Hepatic stellate cell (primary cell): ENCODE measurements at regions not wholly inside any gene's neighbourhood (a gene's known extent, or its start where the extent isn't known, plus 50 kb on each side); places are given as distances from the start of the nearest gene placed in this dataset.

Experiments used
- DNase-seq: peaks from one replicate; pipeline ENCODE4 v3.0.0; 2011; ENCODE audit warnings: low spot score

GRCh38 chr4:32569861-32570260, 1849.7 kb downstream of the PCDH7 start:
- no peak for DNase-seq

DNA sequence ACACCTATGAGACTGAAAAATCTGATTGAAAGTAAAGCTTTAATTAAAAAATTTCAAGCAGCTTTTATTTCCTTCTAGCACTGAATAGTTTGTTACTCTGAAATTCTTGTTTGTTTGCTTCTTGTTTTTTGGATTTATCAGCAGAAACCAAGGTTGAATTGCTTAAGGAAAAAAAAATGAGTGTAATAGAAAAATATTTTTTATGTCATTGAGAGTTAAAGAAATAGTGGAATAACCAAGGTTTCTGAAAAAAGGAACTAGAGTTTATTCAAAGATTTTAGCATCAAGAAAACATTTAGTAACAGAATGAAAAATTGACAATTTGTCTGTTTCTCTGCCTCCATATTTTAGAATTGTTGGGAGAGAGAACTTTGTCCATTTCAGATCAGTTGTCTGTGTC, 1852.2 kb downstream of the PCDH7 start:
- DNase-seq: no peak

- no peak for DNase-seq
These were observed 1854.6 kb downstream of the PCDH7 start for GRCh38 chr4:32574803-32575202.

GRCh38 chr4:32589097-32589496, 1868.9 kb downstream of the PCDH7 start:
- no peak for DNase-seq

DNA sequence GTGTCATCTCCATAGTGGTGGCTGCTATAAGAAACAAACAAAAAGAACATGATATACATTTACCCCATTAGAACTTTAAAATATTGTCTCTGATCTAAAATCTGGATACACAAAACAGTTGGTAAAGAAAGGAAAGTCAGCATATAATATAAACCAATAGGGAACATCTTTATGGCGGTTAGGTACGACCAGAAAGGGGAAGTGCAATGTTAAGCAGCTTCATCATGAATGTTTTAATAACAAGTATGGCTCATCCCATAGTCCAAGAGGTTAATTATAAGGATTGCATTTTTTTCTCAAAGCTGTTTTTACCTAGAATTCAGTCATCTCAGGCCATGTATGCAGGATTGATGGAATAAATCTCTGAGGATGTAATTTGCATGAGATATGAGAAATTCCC, 1869.7 kb downstream of the PCDH7 start:
- no peak for DNase-seq

GRCh38 chr4:32597354-32597753, 1877.2 kb downstream of the PCDH7 start:
- no peak for DNase-seq

- no peak for DNase-seq
These were observed 1881.7 kb downstream of the PCDH7 start for GRCh38 chr4:32601848-32602247.

DNA sequence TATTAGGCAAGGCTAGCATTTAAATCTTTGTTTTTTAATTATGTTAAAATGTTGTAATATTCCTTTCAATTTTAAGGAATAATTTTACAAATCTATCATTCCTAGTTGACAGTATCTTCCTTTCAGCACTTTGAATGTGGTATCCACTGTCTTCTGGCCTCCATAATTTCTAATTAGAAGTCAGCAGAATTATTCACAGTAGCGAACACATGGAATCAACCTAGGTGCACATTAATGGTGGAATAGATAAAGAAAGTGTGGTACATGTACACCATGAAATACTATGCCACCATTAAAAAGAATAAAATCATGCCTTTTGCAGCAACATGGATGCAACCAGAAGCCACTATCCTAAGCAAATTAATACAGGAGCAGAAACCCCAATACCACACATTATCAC, 1887.8 kb downstream of the PCDH7 start:
- no peak for DNase-seq

DNA sequence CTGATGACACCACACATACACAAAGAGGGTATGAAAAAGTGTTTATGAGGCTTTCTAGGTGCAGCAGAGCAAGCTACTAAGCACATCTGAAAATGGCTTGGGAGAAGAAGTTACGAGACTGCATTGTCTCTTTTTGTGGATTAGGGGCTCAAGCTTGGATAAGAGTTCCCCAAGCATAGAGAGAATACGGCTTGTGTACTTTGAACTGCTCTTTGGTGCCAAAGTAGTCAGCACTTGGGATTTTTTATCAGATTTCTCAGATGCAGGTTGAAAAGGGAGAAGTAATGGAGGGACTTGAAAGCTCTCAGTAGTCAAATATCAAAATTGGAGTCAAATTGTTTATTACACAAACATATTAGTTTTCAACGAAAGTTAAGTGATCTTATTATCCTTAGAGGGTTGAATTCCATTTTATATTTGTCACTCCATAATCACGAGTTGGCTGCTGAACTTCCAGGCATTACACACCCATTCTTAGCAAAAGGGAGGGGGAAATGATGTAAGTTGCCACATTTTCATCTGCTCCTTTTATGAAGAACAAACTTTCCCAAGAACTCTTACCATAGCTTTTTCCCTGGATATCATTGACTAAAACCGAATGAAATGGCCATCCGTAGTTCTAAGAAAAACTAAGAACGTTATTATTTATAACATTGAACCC, 1904.9 kb downstream of the PCDH7 start:
- no peak for DNase-seq

- no peak for DNase-seq
These were observed 1905.6 kb downstream of the PCDH7 start for GRCh38 chr4:32625687-32626337.

GRCh38 chr4:32631831-32632230, 1911.7 kb downstream of the PCDH7 start:
- DNase-seq: no peak

GRCh38 chr4:32633421-32633820, 1913.3 kb downstream of the PCDH7 start:
- DNase-seq: no peak

GRCh38 chr4:32645653-32646052, 1925.5 kb downstream of the PCDH7 start:
- no peak for DNase-seq

- no peak for DNase-seq
These were observed 1937.8 kb downstream of the PCDH7 start for GRCh38 chr4:32658019-32658418.

DNA sequence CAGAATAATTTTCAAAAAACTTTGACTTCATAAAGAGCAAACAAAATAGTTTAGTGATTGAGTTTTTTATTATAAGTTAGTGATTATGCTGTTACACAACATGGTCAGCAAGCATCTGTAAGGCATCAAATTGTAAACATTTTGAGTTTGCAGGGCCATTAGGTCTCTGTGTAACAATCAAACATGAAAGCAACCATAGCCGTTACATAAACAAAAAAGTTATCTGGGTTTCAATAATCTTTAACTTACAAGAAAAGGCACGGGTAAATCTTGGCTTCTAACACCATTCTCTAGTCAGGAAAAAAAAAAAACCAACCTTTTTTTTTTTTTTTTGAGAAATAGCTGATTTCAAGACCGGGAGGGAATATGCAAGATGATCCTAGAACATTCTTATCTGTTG, 1941.1 kb downstream of the PCDH7 start:
- DNase-seq: no peak

- DNase-seq: no peak
These were observed 1942.6 kb downstream of the PCDH7 start for GRCh38 chr4:32662803-32663202.

DNA sequence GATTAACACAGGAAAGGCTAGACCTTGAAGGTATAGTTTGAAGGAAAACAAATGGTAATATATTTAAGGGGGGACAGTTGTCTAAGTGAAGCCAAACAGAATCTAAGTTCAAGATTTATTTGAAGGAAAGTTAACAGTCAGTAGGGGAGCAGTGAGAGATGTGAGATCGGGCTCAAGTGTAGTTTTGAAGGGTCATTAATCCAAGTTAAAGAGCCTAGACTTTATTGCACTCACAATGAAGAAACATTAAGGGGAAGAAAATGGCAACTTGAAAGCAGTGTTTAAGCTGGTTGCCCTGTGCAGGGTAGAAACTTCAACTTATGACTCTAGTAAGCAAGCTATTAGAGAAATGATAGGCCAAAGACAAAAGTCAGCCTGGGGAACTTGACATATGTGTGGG, 1952.2 kb downstream of the PCDH7 start:
- DNase-seq: no peak

- no peak for DNase-seq
These were observed 1960.8 kb downstream of the PCDH7 start for GRCh38 chr4:32680946-32681345.

GRCh38 chr4:32684160-32684559, 1964.0 kb downstream of the PCDH7 start:
- no peak for DNase-seq

DNA sequence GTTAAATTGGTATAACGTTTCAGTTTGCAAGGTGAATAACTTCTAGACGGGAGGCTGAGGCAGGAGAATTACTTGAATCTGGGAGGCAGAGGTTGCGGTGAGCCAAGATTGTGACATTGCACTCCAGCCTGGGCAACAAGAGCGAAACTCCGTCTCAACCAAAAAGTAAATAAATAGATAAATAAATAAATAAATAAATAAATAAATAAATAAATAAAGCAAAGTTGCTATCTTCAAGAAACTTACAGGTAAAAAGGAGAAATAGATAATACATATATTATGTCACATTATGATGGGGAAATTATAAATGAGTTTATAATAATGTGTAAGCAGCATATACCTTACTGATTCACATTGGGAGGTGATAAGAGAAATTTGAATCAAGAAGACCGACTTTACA, 1966.0 kb downstream of the PCDH7 start:
- DNase-seq: no peak

GRCh38 chr4:32689518-32689917, 1969.3 kb downstream of the PCDH7 start:
- DNase-seq: no peak

DNA sequence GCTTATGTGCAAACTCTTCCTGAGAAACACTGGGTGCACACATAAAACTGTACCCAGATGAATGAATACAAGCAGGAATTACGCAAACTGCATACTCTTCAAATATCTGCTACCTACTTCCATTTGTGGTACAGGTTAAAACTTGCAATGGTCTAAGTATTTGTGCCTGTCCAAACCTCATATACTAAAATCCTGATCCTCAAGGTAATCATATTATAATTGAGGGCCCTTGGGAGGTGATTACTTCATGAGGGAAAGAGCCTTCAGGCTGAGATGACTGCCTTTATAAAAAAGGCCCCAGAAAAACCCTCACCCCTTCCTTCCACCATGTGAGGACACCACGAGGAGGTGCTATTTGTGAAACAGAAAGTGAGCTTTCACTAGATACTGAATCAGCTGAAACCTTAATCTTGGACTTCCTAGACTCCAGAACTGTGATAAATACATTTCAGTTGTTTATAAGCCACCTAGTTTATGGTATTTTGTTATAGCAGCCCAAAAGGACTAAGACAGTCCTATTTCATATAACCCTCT, 1977.2 kb downstream of the PCDH7 start:
- no peak for DNase-seq

DNA sequence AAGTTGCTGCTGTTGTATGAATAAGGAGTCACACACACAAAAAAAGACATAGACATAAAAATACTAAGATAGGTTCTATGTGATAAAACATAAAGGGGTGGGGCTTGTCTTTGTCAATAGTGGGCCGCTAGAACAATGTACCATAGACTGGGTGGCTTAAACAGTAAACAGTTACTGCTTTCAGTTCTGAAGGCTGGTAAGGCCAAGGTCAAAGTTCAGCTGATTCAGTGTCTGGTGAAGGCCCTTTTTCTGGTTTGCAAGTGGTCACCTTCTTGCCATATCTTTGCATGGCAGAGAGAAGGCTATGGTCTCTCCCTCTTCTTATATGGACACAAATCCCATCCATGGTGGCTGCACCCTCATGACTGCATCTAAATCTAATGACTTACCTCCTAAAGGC, 1980.7 kb downstream of the PCDH7 start:
- no peak for DNase-seq

DNA sequence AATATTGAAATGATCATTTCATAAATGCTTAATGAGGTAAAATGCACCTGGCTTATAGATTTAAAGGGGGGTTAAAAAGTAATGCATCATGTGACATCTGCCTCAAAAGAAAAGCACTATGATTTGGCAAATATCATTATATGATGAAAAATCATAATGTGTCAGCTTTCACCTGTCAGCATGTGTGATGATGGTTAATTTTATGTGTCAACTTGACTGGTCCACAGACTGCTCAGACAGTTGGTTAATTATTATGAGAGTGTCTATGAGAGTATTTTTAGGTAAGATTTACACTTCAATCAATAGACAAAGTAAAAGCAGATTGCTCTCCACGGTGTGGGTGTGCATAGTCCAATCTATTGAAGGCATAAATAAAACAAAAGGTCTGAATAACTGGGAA, 1986.7 kb downstream of the PCDH7 start:
- DNase-seq: no peak
